B cell (primary cell): ENCODE measurements at regions not wholly inside any gene's neighbourhood (a gene's known extent, or its start where the extent isn't known, plus 50 kb on each side); places are given as distances from the start of the nearest gene placed in this dataset.

Experiments used
- ATAC-seq: fragments of 200-7000 bp; cut with Tn5 transposase; one replicate; pipeline ENCODE4 v1.10.0; 2021; ENCODE audit warnings: low read depth, mild to moderate bottlenecking, moderate number of reproducible peaks, moderate library complexity
- CTCF ChIA-PET: fragments of 350-600 bp; sonication (Branson Sonifier 250); formaldehyde crosslinking; loops from one replicate; lab custom pipeline; 2021; ENCODE audit warnings: antibody characterized with exemption, inconsistent platforms; lab: Charles Lee
- POLR2A ChIA-PET: fragments of 350-600 bp; sonication (Branson Sonifier 250); formaldehyde crosslinking; loops from one replicate; lab custom pipeline; 2021; ENCODE audit warnings: antibody characterized with exemption; lab: Charles Lee
- DNase-seq: peaks from one replicate; pipeline ENCODE4 v3.0.0; 2013
- H2AFZ ChIP-seq: 2 replicates; pipeline ENCODE4 v1.6.1; 2012; ENCODE audit warnings: mild to moderate bottlenecking, low read depth, low read length; ENCODE audit not compliant: insufficient read depth, poor library complexity, severe bottlenecking
- H3K27ac ChIP-seq, 2 donors: 1 replicate in 1 of 2; 2 replicates in 1 of 2; pipeline ENCODE4 v1.5.1; 2012 to 2013; ENCODE audit warnings: low read length in 2 of 2, mild to moderate bottlenecking in 2 of 2, moderate library complexity in 1 of 2
- H3K27me3 ChIP-seq, 4 experiments: fragments of 200-600 bp in 1 of 4; sonication (generic) in 1 of 4; replicated peaks in 1 of 4; 1 replicate in 2 of 4; 2 replicates in 2 of 4; pipeline versions ENCODE4 v1.6.1 to v1.7.0; 2013 to 2016; ENCODE audit warnings: low read length in 3 of 4, mild to moderate bottlenecking in 2 of 4, mixed read lengths in 1 of 4, moderate library complexity in 1 of 4; ENCODE audit not compliant: insufficient read depth in 4 of 4, control insufficient read depth in 3 of 4; ENCODE audit errors: control extremely low read depth in 1 of 4
- H3K36me3 ChIP-seq, 2 experiments: replicated peaks in 1 of 2; 1 replicate in 1 of 2; 2 replicates in 1 of 2; pipeline versions ENCODE4 v1.6.1 to v1.7.1; 2013; ENCODE audit warnings: low read length in 1 of 2; ENCODE audit not compliant: insufficient read depth in 2 of 2, control insufficient read depth in 1 of 2; ENCODE audit errors: control extremely low read depth in 1 of 2, extremely low read depth in 1 of 2
- H3K4me1 ChIP-seq, 2 donors: fragments of 200-600 bp in 1 of 2; sonication (generic) in 1 of 2; 1 replicate in 1 of 2; 2 replicates in 1 of 2; pipeline versions ENCODE4 v1.5.1 to v1.6.1; 2013 to 2017; ENCODE audit warnings: low read length in 2 of 2; ENCODE audit not compliant: control insufficient read depth in 2 of 2, insufficient read depth in 2 of 2
- H3K4me2 ChIP-seq: replicated peaks from 2 replicates; pipeline ENCODE3; 2012; ENCODE audit warnings: mild to moderate bottlenecking, low read depth, low read length; ENCODE audit not compliant: poor library complexity, severe bottlenecking
- H3K4me3 ChIP-seq, 5 experiments: fragments of 200-600 bp in 1 of 5; sonication (generic) in 1 of 5; 1 replicate in 3 of 5; 2 replicates in 2 of 5; pipeline versions ENCODE4 v1.5.1 to v1.7.0; 2011 to 2016; ENCODE audit warnings: low read length in 4 of 5, mild to moderate bottlenecking in 4 of 5, low read depth in 2 of 5, control low read depth in 1 of 5, moderate library complexity in 1 of 5; ENCODE audit not compliant: insufficient read depth in 1 of 5; ENCODE audit errors: control extremely low read depth in 1 of 5, extremely low read depth in 1 of 5
- H3K79me2 ChIP-seq: fragments of 200-600 bp; sonication (generic); one replicate; pipeline ENCODE4 v1.6.0; 2016; ENCODE audit warnings: low read length; ENCODE audit not compliant: control insufficient read depth, insufficient read depth
- H3K9ac ChIP-seq: fragments of 200-600 bp; sonication (generic); 2 replicates; pipeline ENCODE4 v1.6.1; 2017; ENCODE audit warnings: mild to moderate bottlenecking, low read length, moderate library complexity
- H3K9me3 ChIP-seq, 3 donors: one replicate each; pipeline versions ENCODE4 v1.6.1 to v1.7.1; 2013; ENCODE audit warnings: low read length in 2 of 3; ENCODE audit not compliant: control insufficient read depth in 2 of 3, insufficient read depth in 1 of 3; ENCODE audit errors: control extremely low read depth in 1 of 3
- H4K20me1 ChIP-seq: 2 replicates; pipeline ENCODE4 v1.6.0; 2012; ENCODE audit warnings: mild to moderate bottlenecking, low read length; ENCODE audit not compliant: insufficient read depth, control insufficient read depth, poor library complexity, severe bottlenecking
- H3K27ac Mint-ChIP-seq: one replicate; pipeline ENCODE4 v1.8.0; 2021; ENCODE audit warnings: mixed read lengths
- H3K27me3 Mint-ChIP-seq: one replicate; pipeline ENCODE4 v1.8.0; 2021; ENCODE audit warnings: mixed read lengths
- H3K4me1 Mint-ChIP-seq: one replicate; pipeline ENCODE4 v1.8.0; 2021; ENCODE audit warnings: mixed read lengths
- H3K4me3 Mint-ChIP-seq: one replicate; pipeline ENCODE4 v1.8.0; 2021; ENCODE audit warnings: mixed read lengths
- H3K9me3 Mint-ChIP-seq: one replicate; pipeline ENCODE4 v1.8.0; 2022; ENCODE audit warnings: mixed read lengths; ENCODE audit not compliant: insufficient read depth
- CTCF ChIP-seq: fragments of 200-600 bp; IDR thresholded peaks from one replicate; pipeline ENCODE4 v1.8.0; 2022; ENCODE audit warnings: antibody characterized with exemption, mild to moderate bottlenecking
- EZH2 ChIP-seq: IDR thresholded peaks from 2 replicates; pipeline ENCODE4 v1.6.1; 2012; ENCODE audit warnings: borderline replicate concordance, low read depth, mild to moderate bottlenecking, moderate library complexity, low read length; ENCODE audit not compliant: insufficient read depth, poor library complexity, severe bottlenecking
- WGBS: methylation state at CpG from one replicate; pipeline ENCODE4 v1.1.5; 2013; ENCODE audit warnings: missing lambda C conversion rate; ENCODE audit not compliant: insufficient coverage; 5-methylcytosine and 5-hydroxymethylcytosine counted together
- intact Hi-C: fragments of 100-400 bp; cut with micrococcal nuclease; formaldehyde crosslinking; loops from one replicate; pipeline ENCODE4 v1.10.0; 2022

- H3K4me1 Mint-ChIP-seq = no peaks in the 10 kb centered on the region
- ChIA-PET POLR2A (no interaction called here), CTCF (no interaction called here)
- 97% methylated on average over 3 of the region's 7 CpGs for WGBS
- Histone ChIP-seq H2AFZ (no peak overlapping the region), H3K27me3 (no peaks in the 10 kb centered on the region), H3K9me3 (peaks cover 0 to under 1% (median 0%) of the 10 kb centered on the region in 3 donors), H3K4me2 (no peak overlapping the region), H3K4me1 (no peaks in the 10 kb centered on the region), H4K20me1 (no peaks in the 10 kb centered on the region), H3K4me3 (no peak overlapping the region), H3K79me2 (no peaks in the 10 kb centered on the region), H3K36me3 (no peaks in the 10 kb centered on the region), H3K27ac (no peak overlapping the region), H3K9ac (no peak overlapping the region)
- H3K27me3 Mint-ChIP-seq = no peaks in the 10 kb centered on the region
- no peak overlapping the region for H3K27ac Mint-ChIP-seq
- TF ChIP-seq CTCF (no peak), EZH2 (no peak)
- DNase-seq (no peak), ATAC-seq (no peak)
- no peaks in the 10 kb centered on the region for H3K9me3 Mint-ChIP-seq
- intact Hi-C loops = no loop called here
- no peak overlapping the region for H3K4me3 Mint-ChIP-seq
These were observed 432.2 kb downstream of the HTR1B start for GRCh38 chr6:77030929-77031674.

- WGBS = no CpG with 5 or more reads among the region's 2 CpGs
- Histone ChIP-seq H3K27ac (no peak overlapping the region), H4K20me1 (no peaks in the 10 kb centered on the region), H3K9me3 (no peaks in the 10 kb centered on the region), H3K4me3 (no peak overlapping the region), H2AFZ (no peak overlapping the region), H3K4me2 (no peak overlapping the region), H3K4me1 (no peaks in the 10 kb centered on the region), H3K9ac (no peak overlapping the region), H3K27me3 (no peaks in the 10 kb centered on the region), H3K36me3 (no peaks in the 10 kb centered on the region), H3K79me2 (no peaks in the 10 kb centered on the region)
- Mint-ChIP-seq H3K27ac (no peak overlapping the region), H3K4me3 (no peak overlapping the region), H3K27me3 (no peaks in the 10 kb centered on the region), H3K9me3 (no peaks in the 10 kb centered on the region), H3K4me1 (no peaks in the 10 kb centered on the region)
- DNase-seq (no peak), ATAC-seq (no peak)
- intact Hi-C loops = no loop called here
- TF ChIP-seq CTCF = no peak
- TF ChIP-seq EZH2 = no peak
- ChIA-PET POLR2A (no interaction called here), CTCF (no interaction called here)
These were observed 436.9 kb downstream of the HTR1B start for GRCh38 chr6:77026341-77026740.
